ENCODE measurements at regions not wholly inside any gene's neighbourhood (a gene's known extent, or its start where the extent isn't known, plus 50 kb on each side); places are given as distances from the start of the nearest gene placed in this dataset.

- no peak for TF ChIP-seq CTCF (IDR thresholded peaks at IDR 0.05; ENCODE audit: insufficient read depth, low read depth, low read length)
- TF ChIP-seq EZH2 (IDR thresholded peaks at IDR 0.05; ENCODE audit: insufficient read depth, low read length) = no peak
Observed at GRCh38 chr10:9427209-9427608, 1372.7 kb downstream of the GATA3 start.
